GM23248 (cell line): ENCODE measurements at regions not wholly inside any gene's neighbourhood (a gene's known extent, or its start where the extent isn't known, plus 50 kb on each side); places are given as distances from the start of the nearest gene placed in this dataset.

Experiments used
- DNase-seq: peaks from one replicate; pipeline ENCODE4 v3.0.0-alpha.2; 2015
- H2AFZ ChIP-seq: fragments of 200-600 bp; sonication (generic); 2 replicates; pipeline ENCODE4 v1.6.1; 2016; ENCODE audit warnings: antibody characterized with exemption
- H3F3A ChIP-seq: fragments of 200-600 bp; sonication (generic); 2 replicates; pipeline ENCODE4 v1.6.1; 2016; ENCODE audit warnings: mild to moderate bottlenecking, antibody characterized with exemption, mixed run types; ENCODE audit not compliant: insufficient read depth
- H3K27ac ChIP-seq: fragments of 200-600 bp; sonication (generic); 2 replicates; pipeline ENCODE4 v1.5.1; 2016; ENCODE audit warnings: mild to moderate bottlenecking
- H3K27me3 ChIP-seq: fragments of 200-600 bp; sonication (generic); replicated peaks from 2 replicates; pipeline ENCODE4 v1.6.1; 2016; ENCODE audit warnings: mild to moderate bottlenecking; ENCODE audit not compliant: insufficient read depth
- H3K36me3 ChIP-seq: fragments of 200-600 bp; sonication (generic); 2 replicates; pipeline ENCODE4 v1.6.1; 2016; ENCODE audit warnings: low read depth, mild to moderate bottlenecking
- H3K4me1 ChIP-seq: fragments of 200-600 bp; sonication (generic); 2 replicates; pipeline ENCODE4 v1.6.1; 2016; ENCODE audit warnings: mild to moderate bottlenecking; ENCODE audit not compliant: insufficient read depth
- H3K4me2 ChIP-seq: fragments of 200-600 bp; sonication (generic); one replicate; pipeline ENCODE4 v1.6.1; 2016; ENCODE audit warnings: mild to moderate bottlenecking; ENCODE audit not compliant: unreplicated experiment
- H3K4me3 ChIP-seq: fragments of 200-600 bp; sonication (generic); 2 replicates; pipeline ENCODE4 v1.5.1; 2016; ENCODE audit warnings: mild to moderate bottlenecking
- H3K79me2 ChIP-seq: fragments of 200-600 bp; sonication (generic); 2 replicates; pipeline ENCODE4 v1.6.1; 2016; ENCODE audit warnings: mild to moderate bottlenecking; ENCODE audit not compliant: insufficient read depth
- H3K9ac ChIP-seq: fragments of 200-600 bp; sonication (generic); 2 replicates; pipeline ENCODE4 v1.6.1; 2016; ENCODE audit warnings: mild to moderate bottlenecking
- H3K9me2 ChIP-seq: fragments of 200-600 bp; sonication (generic); 2 replicates; pipeline ENCODE4 v1.6.1; 2016; ENCODE audit warnings: mixed run types, mild to moderate bottlenecking, moderate library complexity; ENCODE audit not compliant: insufficient read depth
- H3K9me3 ChIP-seq: fragments of 200-600 bp; sonication (generic); one replicate; pipeline ENCODE4 v1.6.1; 2017; ENCODE audit warnings: low read depth
- H4K20me1 ChIP-seq: fragments of 200-600 bp; sonication (generic); 2 replicates; pipeline ENCODE4 v1.6.0; 2016; ENCODE audit not compliant: insufficient read depth
- EZH2 ChIP-seq: fragments of 200-600 bp; sonication (generic); IDR thresholded peaks from 2 replicates; pipeline ENCODE4 v1.6.1; 2018; ENCODE audit warnings: antibody characterized with exemption, mild to moderate bottlenecking; ENCODE audit not compliant: insufficient read depth, poor library complexity, severe bottlenecking
- EZH2phosphoT487 ChIP-seq: fragments of 200-600 bp; sonication (generic); IDR thresholded peaks from 2 replicates; pipeline ENCODE4 v1.6.1; 2018; ENCODE audit warnings: antibody characterized with exemption, moderate library complexity, mild to moderate bottlenecking, low read depth; ENCODE audit not compliant: insufficient read depth
- WGBS, 2 experiments: methylation state at CpG; one replicate each; pipeline ENCODE4 v1.1.6; 2015 to 2017; ENCODE audit warnings: low lambda C conversion rate in 2 of 2, low coverage in 1 of 2; ENCODE audit errors: missing lambda C conversion rate in 2 of 2; 5-methylcytosine and 5-hydroxymethylcytosine counted together
- in situ Hi-C: fragments of 300-500 bp; cut with MboI; formaldehyde crosslinking; loops from 2 replicates; pipeline ENCODE4 v1.15.0; 2020

DNA sequence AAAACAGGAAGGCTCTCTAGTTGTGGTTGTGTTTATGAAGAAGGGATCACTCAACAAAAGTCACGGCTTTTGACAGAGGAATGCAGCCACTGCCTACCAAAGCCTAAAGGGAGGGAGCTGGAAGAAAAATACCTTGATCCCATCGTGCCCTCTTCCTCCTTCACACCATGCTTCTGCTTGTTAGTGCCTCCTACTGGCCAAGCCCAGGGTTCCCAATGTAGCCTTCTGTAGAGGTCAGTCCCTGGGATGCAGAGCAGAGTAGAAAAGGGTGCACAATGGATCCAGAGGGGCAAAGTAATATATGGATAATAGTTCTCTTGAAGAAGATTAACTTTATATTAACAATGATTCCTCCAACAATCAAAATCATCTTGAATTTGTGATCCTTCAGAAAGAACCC is 293.5 kb upstream of the FERMT1 start:
- no peaks in the 10 kb centered on the region for H3K9me3 ChIP-seq
- H3K79me2 ChIP-seq: no peaks in the 10 kb centered on the region

DNA sequence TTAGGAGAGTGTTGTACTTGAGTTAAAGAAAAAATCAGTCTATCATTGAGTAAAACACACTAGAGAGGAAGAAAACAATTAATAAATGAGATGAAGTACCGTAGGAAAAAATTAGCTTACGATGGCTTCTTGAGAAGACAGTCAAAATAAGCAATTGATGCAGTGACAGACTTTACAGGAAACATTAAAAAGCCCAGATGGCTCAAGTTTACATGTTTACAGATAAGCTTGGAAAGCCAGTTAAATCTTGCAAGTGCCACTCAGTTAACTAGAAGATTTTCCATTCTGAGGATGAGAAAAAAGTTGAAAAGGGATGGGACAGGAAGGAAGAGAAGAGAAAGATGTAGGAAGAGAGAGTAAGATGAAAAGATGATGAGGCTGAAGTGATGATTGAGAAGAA is 288.8 kb upstream of the FERMT1 start:
- Histone ChIP-seq H4K20me1 (no peaks in the 10 kb centered on the region; the same call in 1 of the 2 replicates), H3K4me1 (no peaks in the 10 kb centered on the region), H3K9me3 (no peaks in the 10 kb centered on the region), H3K36me3 (no peaks in the 10 kb centered on the region), H3K4me2 (no peak overlapping the region), H3K9me2 (no peaks in the 10 kb centered on the region), H3K27ac (no peak overlapping the region), H3K79me2 (no peaks in the 10 kb centered on the region), H2AFZ (no peak overlapping the region), H3K27me3 (no peaks in the 10 kb centered on the region; the same call in 1 of the 2 replicates), H3K9ac (no peak overlapping the region), H3K4me3 (no peak overlapping the region), H3F3A (no peaks in the 10 kb centered on the region)
- DNase-seq: no peak
- in situ Hi-C loops: no loop called here
- no peak for TF ChIP-seq EZH2phosphoT487
- TF ChIP-seq EZH2: no peak
- WGBS, 2 experiments: 11 to 22% methylated on average over 2 of the region's 2 CpGs

More for the DNA sequence above, 293.5 kb upstream of the FERMT1 start:
- Histone ChIP-seq H3K4me1 (no peaks in the 10 kb centered on the region), H3K4me3 (no peak overlapping the region), H4K20me1 (no peaks in the 10 kb centered on the region; the same call in 1 of the 2 replicates), H3K9me2 (no peaks in the 10 kb centered on the region), H3K36me3 (no peaks in the 10 kb centered on the region), H3K27ac (no peak overlapping the region), H3K27me3 (no peaks in the 10 kb centered on the region; the same call in 1 of the 2 replicates), H3K4me2 (no peak overlapping the region), H3F3A (no peaks in the 10 kb centered on the region), H2AFZ (no peak overlapping the region), H3K9ac (no peak overlapping the region)
- no peak for TF ChIP-seq EZH2phosphoT487
- TF ChIP-seq EZH2: no peak
- in situ Hi-C loops: no loop called here
- no peak for DNase-seq
- WGBS, 2 experiments: 7 to 12% methylated on average over 2 of the region's 2 CpGs

DNA sequence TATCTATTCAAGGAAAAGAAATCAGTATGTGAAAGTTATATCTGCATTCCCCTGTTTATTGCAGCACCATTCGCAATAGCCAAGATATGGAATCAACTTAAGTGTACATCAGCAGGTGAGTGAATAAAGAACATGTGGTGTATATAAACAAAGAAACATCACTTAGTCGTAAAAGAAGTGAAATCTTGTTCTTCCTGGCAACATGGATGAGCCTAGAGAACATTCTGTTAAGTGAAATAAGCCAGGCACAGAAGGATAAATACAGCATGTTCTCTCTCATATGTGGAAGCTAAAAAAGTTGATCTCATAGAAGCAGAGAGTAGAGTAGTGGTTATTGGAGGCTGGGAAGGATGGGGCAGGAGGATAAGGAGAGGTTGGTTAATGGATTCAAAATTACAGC is 287.9 kb upstream of the FERMT1 start:
- Histone ChIP-seq H3K79me2 (no peaks in the 10 kb centered on the region), H3K27me3 (no peaks in the 10 kb centered on the region; the same call in 1 of the 2 replicates), H3K9ac (no peak overlapping the region), H3K9me2 (no peaks in the 10 kb centered on the region), H3K9me3 (no peaks in the 10 kb centered on the region), H3K27ac (no peak overlapping the region), H4K20me1 (no peaks in the 10 kb centered on the region; the same call in 1 of the 2 replicates), H3K4me2 (no peak overlapping the region), H3K4me1 (no peaks in the 10 kb centered on the region), H2AFZ (no peak overlapping the region), H3K4me3 (no peak overlapping the region), H3F3A (no peaks in the 10 kb centered on the region), H3K36me3 (no peaks in the 10 kb centered on the region)
- no peak for DNase-seq
- in situ Hi-C loops: no loop called here
- WGBS, 2 experiments: 18 to 21% methylated on average over 2 of the region's 2 CpGs
- TF ChIP-seq EZH2phosphoT487: no peak
- no peak for TF ChIP-seq EZH2

DNA sequence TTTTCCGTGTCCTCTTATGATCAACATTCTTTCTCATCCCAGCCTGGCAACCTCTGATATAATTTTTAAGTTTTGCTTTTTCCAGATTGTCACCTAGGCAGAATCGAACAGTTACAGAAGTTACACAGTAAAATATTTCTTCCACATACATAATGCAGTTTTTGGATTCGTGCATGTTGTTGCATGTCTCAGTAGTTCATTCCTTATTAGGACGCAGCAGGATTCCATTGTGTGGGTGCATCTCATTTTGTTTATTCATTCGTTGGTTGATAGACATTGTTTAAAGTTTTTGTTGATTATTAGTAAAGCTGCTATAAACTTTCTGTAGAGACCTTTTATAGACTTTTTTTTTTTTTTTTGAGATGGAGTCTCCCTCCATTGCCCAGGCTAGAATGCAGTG is 284.3 kb upstream of the FERMT1 start:
- Histone ChIP-seq H4K20me1 (no peaks in the 10 kb centered on the region; the same call in 1 of the 2 replicates), H3K9ac (no peak overlapping the region), H3K79me2 (no peaks in the 10 kb centered on the region), H3K4me1 (no peaks in the 10 kb centered on the region), H3K9me3 (no peaks in the 10 kb centered on the region), H3K27ac (no peak overlapping the region), H3K4me3 (no peak overlapping the region), H2AFZ (no peak overlapping the region), H3K4me2 (no peak overlapping the region), H3K36me3 (no peaks in the 10 kb centered on the region), H3K9me2 (no peaks in the 10 kb centered on the region), H3F3A (no peaks in the 10 kb centered on the region), H3K27me3 (no peaks in the 10 kb centered on the region; the same call in 1 of the 2 replicates)
- no peak for DNase-seq
- in situ Hi-C loops: no loop called here
- no peak for TF ChIP-seq EZH2
- no peak for TF ChIP-seq EZH2phosphoT487
- 26% methylated on average over 5 of the region's 5 CpGs for WGBS, 2 experiments
